ENCODE measurements at regions not wholly inside any gene's neighbourhood (a gene's known extent, or its start where the extent isn't known, plus 50 kb on each side); places are given as distances from the start of the nearest gene placed in this dataset.

GRCh38 chr15:75125935-75126334 is 75.7 kb upstream of the C15orf39 start:
- peaks cover 29% of the 10 kb centered on the region for H3K4me1 Mint-ChIP-seq (ENCODE audit: low read depth)
- H3K27me3 Mint-ChIP-seq (ENCODE audit: insufficient read depth) = peaks cover 14% of the 10 kb centered on the region
- no peaks in the 10 kb centered on the region for H3K36me3 Mint-ChIP-seq (ENCODE audit: low read depth)
- DNase-seq = no peak
- no peak for TF ChIP-seq CTCF (IDR thresholded peaks at IDR 0.05)
- H3K4me3 Mint-ChIP-seq = no peak overlapping the region
- no peak overlapping the region for H3K27ac Mint-ChIP-seq
- H3K9me3 Mint-ChIP-seq = no peaks in the 10 kb centered on the region

- TF ChIP-seq CTCF (IDR thresholded peaks at IDR 0.05) = no peak
- Mint-ChIP-seq H3K36me3 (ENCODE audit: low read depth) (no peaks in the 10 kb centered on the region), H3K4me3 (no peak overlapping the region), H3K4me1 (ENCODE audit: low read depth) (peaks cover 33% of the 10 kb centered on the region), H3K27me3 (ENCODE audit: insufficient read depth) (peaks cover 14% of the 10 kb centered on the region), H3K9me3 (no peaks in the 10 kb centered on the region), H3K27ac (no peak overlapping the region)
- DNase-seq = no peak
Measured at GRCh38 chr15:75126864-75127580, 74.7 kb upstream of the C15orf39 start.

- Mint-ChIP-seq H3K4me1 (ENCODE audit: low read depth) (peaks cover 19% of the 10 kb centered on the region), H3K4me3 (no peak overlapping the region), H3K36me3 (ENCODE audit: low read depth) (no peaks in the 10 kb centered on the region), H3K27me3 (ENCODE audit: insufficient read depth) (peaks cover 17% of the 10 kb centered on the region), H3K27ac (no peak overlapping the region), H3K9me3 (no peaks in the 10 kb centered on the region)
- DNase-seq = no peak
- TF ChIP-seq CTCF (IDR thresholded peaks at IDR 0.05) = no peak
Measured at GRCh38 chr15:75129788-75130187, 71.9 kb upstream of the C15orf39 start.

GRCh38 chr15:75131269-75131643 is 70.4 kb upstream of the C15orf39 start:
- Mint-ChIP-seq H3K4me3 (no peak overlapping the region), H3K27ac (no peak overlapping the region)

GRCh38 chr15:75134748-75135147 is 66.9 kb upstream of the C15orf39 start:
- Mint-ChIP-seq H3K4me1 (ENCODE audit: low read depth) (peaks cover 25% of the 10 kb centered on the region), H3K36me3 (ENCODE audit: low read depth) (no peaks in the 10 kb centered on the region), H3K27ac (no peak overlapping the region), H3K27me3 (ENCODE audit: insufficient read depth) (peaks cover 19% of the 10 kb centered on the region), H3K4me3 (no peak overlapping the region), H3K9me3 (no peaks in the 10 kb centered on the region)
- DNase-seq = no peak
- no peak for TF ChIP-seq CTCF (IDR thresholded peaks at IDR 0.05)

More at GRCh38 chr15:75131269-75131643, 70.4 kb upstream of the C15orf39 start:
- no peak for TF ChIP-seq CTCF (IDR thresholded peaks at IDR 0.05)
- Mint-ChIP-seq H3K4me1 (ENCODE audit: low read depth) (peaks cover 19% of the 10 kb centered on the region), H3K36me3 (ENCODE audit: low read depth) (no peaks in the 10 kb centered on the region), H3K9me3 (no peaks in the 10 kb centered on the region), H3K27me3 (ENCODE audit: insufficient read depth) (peaks cover 18% of the 10 kb centered on the region)
- DNase-seq = no peak
